IMR-90 (cell line): ENCODE measurements at regions not wholly inside any gene's neighbourhood (a gene's known extent, or its start where the extent isn't known, plus 50 kb on each side); places are given as distances from the start of the nearest gene placed in this dataset.

Source experiments
- ATAC-seq: fragments of 200-7000 bp; cut with Tn5 transposase; 2 replicates; pipeline ENCODE4 v1.9.1; 2020; ENCODE audit warnings: low read depth, mild to moderate bottlenecking, moderate library complexity
- BruUV-seq: library from RNA; stranded (reverse); fragments of 400-500 nt; replicated peaks from 2 replicates; lab custom pipeline; 2021; lab: Mats Ljungman, UMichigan
- CTCF ChIA-PET: fragments of 300-600 bp; formaldehyde crosslinking; extraction: SDS; loops from one replicate; lab custom pipeline; 2021; ENCODE audit warnings: antibody characterized with exemption; lab: Yijun Ruan, JAX
- POLR2A ChIA-PET: fragments of 300-600 bp; sonication (Branson Sonifier 250); formaldehyde crosslinking; loops from one replicate; lab custom pipeline; 2022; ENCODE audit warnings: antibody characterized with exemption; ENCODE audit not compliant: unreplicated experiment; lab: Charles Lee
- DNase-seq: peaks from one replicate; pipeline ENCODE4 v3.0.0; 2013
- H2AFZ ChIP-seq: replicated peaks from 2 replicates; pipeline ENCODE3; 2013; ENCODE audit warnings: low read length, mild to moderate bottlenecking; ENCODE audit not compliant: poor library complexity
- H2AK5ac ChIP-seq: 2 replicates; pipeline ENCODE4 v1.6.1; 2013; ENCODE audit warnings: low read depth, low read length, inconsistent platforms
- H2AK9ac ChIP-seq: replicated peaks from 2 replicates; pipeline ENCODE3; 2013; ENCODE audit warnings: mild to moderate bottlenecking, low read depth, low read length, moderate library complexity; ENCODE audit not compliant: poor library complexity
- H2BK120ac ChIP-seq: 2 replicates; pipeline ENCODE4 v1.6.1; 2013; ENCODE audit warnings: low read depth, low read length, inconsistent platforms
- H2BK15ac ChIP-seq: 3 replicates; pipeline ENCODE4 v1.6.1; 2013; ENCODE audit warnings: low read depth, low read length, inconsistent platforms
- H2BK20ac ChIP-seq: 2 replicates; pipeline ENCODE4 v1.6.1; 2013; ENCODE audit warnings: low read depth, mild to moderate bottlenecking, inconsistent platforms, low read length, moderate library complexity
- H2BK5ac ChIP-seq: 2 replicates; pipeline ENCODE4 v1.6.1; 2013; ENCODE audit warnings: mild to moderate bottlenecking, low read depth, low read length, inconsistent platforms; ENCODE audit not compliant: poor library complexity, severe bottlenecking
- H3K14ac ChIP-seq: replicated peaks from 2 replicates; pipeline ENCODE4 v1.6.1; 2013; ENCODE audit warnings: low read depth, low read length, inconsistent platforms
- H3K18ac ChIP-seq: 2 replicates; pipeline ENCODE4 v1.6.1; 2013; ENCODE audit warnings: low read depth, low read length, control low read depth
- H3K23ac ChIP-seq: 2 replicates; pipeline ENCODE4 v1.6.1; 2013; ENCODE audit warnings: low read depth, low read length, inconsistent platforms
- H3K27ac ChIP-seq: 2 replicates; pipeline ENCODE4 v1.5.1; 2013; ENCODE audit warnings: mild to moderate bottlenecking, control low read depth, low read length; ENCODE audit not compliant: insufficient read depth
- H3K27me3 ChIP-seq: 2 replicates; pipeline ENCODE4 v1.6.1; 2013; ENCODE audit warnings: low read length; ENCODE audit not compliant: control insufficient read depth, insufficient read depth
- H3K36me3 ChIP-seq: 2 replicates; pipeline ENCODE4 v1.6.1; 2013; ENCODE audit warnings: low read length, mixed read lengths; ENCODE audit not compliant: control insufficient read depth, insufficient read depth
- H3K4ac ChIP-seq: 2 replicates; pipeline ENCODE4 v1.6.1; 2013; ENCODE audit warnings: low read depth, low read length, inconsistent platforms
- H3K4me1 ChIP-seq: 2 replicates; pipeline ENCODE4 v1.6.1; 2013; ENCODE audit warnings: low read length, mixed read lengths; ENCODE audit not compliant: control insufficient read depth, insufficient read depth
- H3K4me2 ChIP-seq: 2 replicates; pipeline ENCODE4 v1.6.1; 2013; ENCODE audit warnings: low read depth, mild to moderate bottlenecking, control low read depth, low read length, moderate library complexity
- H3K4me3 ChIP-seq: 2 replicates; pipeline ENCODE4 v1.5.1; 2013; ENCODE audit warnings: low read depth, mild to moderate bottlenecking, control low read depth, low read length, moderate library complexity; ENCODE audit not compliant: insufficient read depth
- H3K56ac ChIP-seq: 2 replicates; pipeline ENCODE4 v1.6.1; 2013; ENCODE audit warnings: low read length, inconsistent platforms; ENCODE audit not compliant: insufficient read depth; ENCODE audit errors: extremely low read depth
- H3K79me1 ChIP-seq, 2 experiments: 2 replicates each; pipeline ENCODE4 v1.6.1; 2013; ENCODE audit warnings: low read length in 2 of 2, inconsistent platforms in 1 of 2, low read depth in 1 of 2
- H3K9ac ChIP-seq: 2 replicates; pipeline ENCODE4 v1.6.1; 2013; ENCODE audit warnings: low read depth, low read length, control low read depth
- H3K9me1 ChIP-seq: 2 replicates; pipeline ENCODE4 v1.6.1; 2013; ENCODE audit warnings: low read length, inconsistent platforms; ENCODE audit not compliant: insufficient read depth
- H3K9me3 ChIP-seq: 2 replicates; pipeline ENCODE4 v1.6.1; 2013; ENCODE audit warnings: low read length; ENCODE audit not compliant: control insufficient read depth, insufficient read depth
- H4K20me1 ChIP-seq: 2 replicates; pipeline ENCODE4 v1.6.1; 2013; ENCODE audit warnings: low read length, inconsistent platforms; ENCODE audit not compliant: insufficient read depth
- H4K5ac ChIP-seq: 2 replicates; pipeline ENCODE4 v1.6.1; 2013; ENCODE audit warnings: mild to moderate bottlenecking, low read depth, low read length, control low read depth
- H4K8ac ChIP-seq, 2 experiments: 2 replicates each; pipeline ENCODE4 v1.6.1; 2013; ENCODE audit warnings: low read depth in 2 of 2, low read length in 2 of 2, control low read depth in 1 of 2, inconsistent platforms in 1 of 2
- H4K91ac ChIP-seq: 2 replicates; pipeline ENCODE4 v1.6.1; 2013; ENCODE audit warnings: low read depth, low read length, inconsistent platforms; ENCODE audit not compliant: insufficient read depth
- CEBPB ChIP-seq: IDR thresholded peaks from 2 replicates; pipeline ENCODE4 v1.6.1; 2012; ENCODE audit warnings: low read depth, low read length, improper control_type of control experiment
- CHD1 ChIP-seq: IDR thresholded peaks from 2 replicates; pipeline ENCODE4 v1.6.1; 2012; ENCODE audit warnings: low read depth, low read length, improper control_type of control experiment
- CTCF ChIP-seq: conservative IDR thresholded peaks from 2 replicates; pipeline ENCODE4 v1.5.1; 2012; ENCODE audit warnings: mild to moderate bottlenecking, low read depth, low read length, improper control_type of control experiment
- ELK1 ChIP-seq: fragments of 150-350 bp; IDR thresholded peaks from 2 replicates; pipeline ENCODE4 v1.6.1; 2016; ENCODE audit warnings: low read depth, mild to moderate bottlenecking, low read length, moderate library complexity, borderline replicate concordance
- FOS ChIP-seq: fragments of 150-350 bp; IDR thresholded peaks from 2 replicates; pipeline ENCODE4 v1.6.1; 2016; ENCODE audit warnings: low read depth, low read length
- MAFK ChIP-seq: IDR thresholded peaks from 2 replicates; pipeline ENCODE4 v1.6.1; 2012; ENCODE audit warnings: low read depth, low read length, improper control_type of control experiment
- MAZ ChIP-seq: IDR thresholded peaks from 2 replicates; pipeline ENCODE4 v1.6.1; 2012; ENCODE audit warnings: low read depth, mild to moderate bottlenecking, low read length, improper control_type of control experiment, moderate library complexity, borderline replicate concordance
- MXI1 ChIP-seq: IDR thresholded peaks from 2 replicates; pipeline ENCODE4 v1.6.1; 2012; ENCODE audit warnings: low read depth, mild to moderate bottlenecking, low read length, moderate library complexity, borderline replicate concordance
- NFE2L2 ChIP-seq: fragments of 150-350 bp; IDR thresholded peaks from 2 replicates; pipeline ENCODE4 v1.6.1; 2016; ENCODE audit warnings: low read depth, mild to moderate bottlenecking, low read length
- POLR2A ChIP-seq: IDR thresholded peaks from 2 replicates; pipeline ENCODE4 v1.6.1; 2012; ENCODE audit warnings: mild to moderate bottlenecking, low read depth, low read length
- RAD21 ChIP-seq: IDR thresholded peaks from 2 replicates; pipeline ENCODE4 v1.6.1; 2012; ENCODE audit warnings: low read length, improper control_type of control experiment
- RCOR1 ChIP-seq: IDR thresholded peaks from 2 replicates; pipeline ENCODE4 v1.6.1; 2012; ENCODE audit warnings: mild to moderate bottlenecking, low read length, improper control_type of control experiment; ENCODE audit not compliant: insufficient replicate concordance
- SMC3 ChIP-seq: fragments of 150-350 bp; IDR thresholded peaks from 2 replicates; pipeline ENCODE4 v1.6.1; 2016; ENCODE audit warnings: low read depth, mild to moderate bottlenecking, antibody characterized with exemption, low read length, moderate library complexity
- USF2 ChIP-seq: fragments of 150-350 bp; IDR thresholded peaks from 2 replicates; pipeline ENCODE4 v1.6.1; 2017; ENCODE audit warnings: mild to moderate bottlenecking, antibody characterized with exemption, low read length, low read depth
- WGBS, 2 experiments: methylation state at CpG; one replicate each; pipeline versions ENCODE4 v1.1.5 to v1.1.7; 2013; ENCODE audit warnings: missing lambda C conversion rate in 2 of 2; ENCODE audit not compliant: insufficient read length in 1 of 2; ENCODE audit errors: extremely low coverage in 2 of 2; 5-methylcytosine and 5-hydroxymethylcytosine counted together
- dilution Hi-C: fragments of 300-500 bp; cut with HindIII; formaldehyde crosslinking; loops from one replicate; pipeline ENCODE4 v1.14.3; 2018; ENCODE audit warnings: low sequenced_read_pairs; ENCODE audit not compliant: unreplicated experiment
- in situ Hi-C: fragments of 300-500 bp; cut with MboI; formaldehyde crosslinking; loops from 3 replicates; pipeline ENCODE4 v1.14.3; 2019; ENCODE audit warnings: low sequenced_read_pairs, inconsistent platforms, mixed read lengths
- intact Hi-C: fragments of 100-400 bp; cut with micrococcal nuclease; formaldehyde crosslinking; loops from 2 replicates; pipeline ENCODE4 v1.10.0; 2022

- no peak for TF ChIP-seq RCOR1
- TF ChIP-seq NFE2L2: no peak
- no peak for TF ChIP-seq MAZ
- no peak for TF ChIP-seq FOS
- TF ChIP-seq ELK1: no peak
- TF ChIP-seq MAFK: no peak
- no peak for TF ChIP-seq USF2
- no peak for TF ChIP-seq RAD21
- TF ChIP-seq CTCF: no peak
- no peak for TF ChIP-seq CEBPB
- no peak for TF ChIP-seq CHD1
- no peak for TF ChIP-seq SMC3
- TF ChIP-seq MXI1: no peak
- no peak for TF ChIP-seq POLR2A
- no peak overlapping the region for H3K4ac ChIP-seq
- WGBS, 2 experiments: 83% methylated on average over 3 of the region's 6 CpGs; no CpG with 5 or more reads in 1 of the 2 experiments
- dilution Hi-C loops (no loop called here), intact Hi-C loops (no loop called here), in situ Hi-C loops (no loop called here)
- peaks cover 0 to 3% of the 10 kb centered on the region in 2 experiments; a peak in 1 of 4 replicates for H3K79me1 ChIP-seq
- H3K27ac ChIP-seq: no peak overlapping the region
- H3K36me3 ChIP-seq: no peaks in the 10 kb centered on the region
- no TSS peak for BruUV-seq
- no peak overlapping the region for H3K56ac ChIP-seq
- no peak overlapping the region for H3K4me2 ChIP-seq
- no peaks in the 10 kb centered on the region for H4K20me1 ChIP-seq
- no peak overlapping the region for H4K8ac ChIP-seq
- no peak overlapping the region for H2BK20ac ChIP-seq
- no peak overlapping the region for H2BK5ac ChIP-seq
- H3K23ac ChIP-seq: no peak overlapping the region
- H3K9me1 ChIP-seq: no peaks in the 10 kb centered on the region
- H2BK120ac ChIP-seq: no peak overlapping the region
- no peak overlapping the region for H3K4me3 ChIP-seq
- no peak for DNase-seq
- no peak overlapping the region for H4K91ac ChIP-seq
- H3K18ac ChIP-seq: no peak overlapping the region
- ChIA-PET CTCF (no interaction called here), POLR2A (no interaction called here)
- no peak overlapping the region for H4K5ac ChIP-seq
- no peak overlapping the region for H2AK9ac ChIP-seq
- H3K4me1 ChIP-seq: 0 out of 2 replicates have a peak, but pooled peaks cover 2% of the 10 kb centered on the region
- H3K9me3 ChIP-seq: no peaks in the 10 kb centered on the region
- no peak overlapping the region for H3K14ac ChIP-seq
- H2BK15ac ChIP-seq: no peak overlapping the region
- H3K9ac ChIP-seq: no peak overlapping the region
- ATAC-seq: no peak
- H2AK5ac ChIP-seq: no peak overlapping the region
- H3K27me3 ChIP-seq: no peaks in the 10 kb centered on the region
- H2AFZ ChIP-seq: no peak overlapping the region
Observed at GRCh38 chrX:40936827-40937226, 148.4 kb upstream of the USP9X start.
